ENCODE measurements at regions not wholly inside any gene's neighbourhood (a gene's known extent, or its start where the extent isn't known, plus 50 kb on each side); places are given as distances from the start of the nearest gene placed in this dataset.

DNA sequence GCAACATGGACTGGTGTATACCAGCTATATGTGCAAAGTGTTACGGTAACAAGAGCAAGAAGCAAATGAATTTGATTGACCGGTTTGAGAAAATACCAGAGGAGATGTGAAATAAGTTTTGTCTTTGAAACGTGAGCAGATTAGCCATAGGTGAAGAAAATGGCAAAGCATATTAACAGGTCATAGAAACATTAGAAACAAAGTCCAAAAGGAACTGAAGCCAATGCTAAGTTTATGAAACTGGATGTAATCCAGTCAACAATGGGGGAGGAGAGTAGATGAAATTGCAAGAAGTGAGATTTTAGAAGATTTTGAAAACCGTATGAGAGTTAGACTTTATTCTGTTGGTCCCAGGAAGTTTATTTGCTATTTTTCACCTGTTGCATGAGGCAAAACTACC, 1315.4 kb upstream of the CHAC2 start:
- no peaks in the 10 kb centered on the region for H3K9me3 ChIP-seq (ENCODE audit: control extremely low read depth in 1 of 5, control insufficient read depth in 4 of 5, insufficient read depth in 2 of 5, low read depth in 1 of 5, low read length in 4 of 5)
- 100% methylated on average over 4 of the region's 4 CpGs for WGBS (ENCODE audit: insufficient coverage)
- CTCF ChIA-PET: no interaction called here

DNA sequence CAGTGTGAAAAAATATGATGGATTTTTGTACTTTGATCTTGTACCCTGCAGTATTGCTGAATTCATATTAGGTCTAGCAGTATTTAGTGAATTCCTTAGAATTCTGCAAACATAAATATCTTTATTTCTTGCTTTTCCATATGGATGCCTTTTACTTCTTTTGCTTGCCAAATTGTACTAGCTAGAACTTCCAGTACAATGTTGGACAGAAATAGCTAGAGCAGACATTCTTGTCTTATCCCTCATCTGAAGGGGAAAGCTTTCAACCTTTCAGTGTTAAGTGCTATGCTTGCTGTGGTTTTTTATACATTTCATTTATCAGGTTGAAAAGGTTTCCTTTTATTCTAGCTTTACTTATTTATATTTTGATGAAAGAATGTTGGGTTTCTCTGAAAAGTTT, 1321.9 kb upstream of the CHAC2 start:
- Histone ChIP-seq H3K9me3 (ENCODE audit: control extremely low read depth in 1 of 5, control insufficient read depth in 4 of 5, insufficient read depth in 2 of 5, low read depth in 1 of 5, low read length in 4 of 5) (no peaks in the 10 kb centered on the region), H3K4me3 (ENCODE audit: control insufficient read depth in 1 of 7, extremely low read depth in 1 of 7, insufficient read depth in 4 of 7, low read depth in 2 of 7, low read length in 6 of 7) (no peak overlapping the region), H3K4me1 (ENCODE audit: control extremely low read depth in 1 of 4, control insufficient read depth in 4 of 4, insufficient read depth in 4 of 4, low read length in 3 of 4) (no peaks in the 10 kb centered on the region), H3K27ac (ENCODE audit: insufficient read depth in 1 of 2, low read depth in 1 of 2, low read length in 2 of 2, poor library complexity in 1 of 2, severe bottlenecking in 2 of 2) (no peak overlapping the region), H3K36me3 (ENCODE audit: control insufficient read depth in 4 of 4, insufficient read depth in 4 of 4, low read length in 3 of 4) (no peaks in the 10 kb centered on the region), H3K27me3 (replicated peaks in 2 of 5; ENCODE audit: control insufficient read depth in 4 of 5, insufficient read depth in 5 of 5, low read length in 4 of 5) (no peaks in the 10 kb centered on the region)
- no peak for DNase-seq
- CTCF ChIA-PET: no interaction called here
- POLR2A ChIA-PET: no interaction called here

More for the DNA sequence above, 1315.4 kb upstream of the CHAC2 start:
- H3K27ac ChIP-seq (ENCODE audit: insufficient read depth in 1 of 2, low read depth in 1 of 2, low read length in 2 of 2, poor library complexity in 1 of 2, severe bottlenecking in 2 of 2): no peak overlapping the region
- H3K27me3 ChIP-seq (replicated peaks in 2 of 5; ENCODE audit: control insufficient read depth in 4 of 5, insufficient read depth in 5 of 5, low read length in 4 of 5): no peaks in the 10 kb centered on the region
- no peak for DNase-seq
- H3K4me3 ChIP-seq (ENCODE audit: control insufficient read depth in 1 of 7, extremely low read depth in 1 of 7, insufficient read depth in 4 of 7, low read depth in 2 of 7, low read length in 6 of 7): no peak overlapping the region
- H3K36me3 ChIP-seq (ENCODE audit: control insufficient read depth in 4 of 4, insufficient read depth in 4 of 4, low read length in 3 of 4): no peaks in the 10 kb centered on the region
- POLR2A ChIA-PET: no interaction called here
- H3K4me1 ChIP-seq (ENCODE audit: control extremely low read depth in 1 of 4, control insufficient read depth in 4 of 4, insufficient read depth in 4 of 4, low read length in 3 of 4): no peaks in the 10 kb centered on the region

DNA sequence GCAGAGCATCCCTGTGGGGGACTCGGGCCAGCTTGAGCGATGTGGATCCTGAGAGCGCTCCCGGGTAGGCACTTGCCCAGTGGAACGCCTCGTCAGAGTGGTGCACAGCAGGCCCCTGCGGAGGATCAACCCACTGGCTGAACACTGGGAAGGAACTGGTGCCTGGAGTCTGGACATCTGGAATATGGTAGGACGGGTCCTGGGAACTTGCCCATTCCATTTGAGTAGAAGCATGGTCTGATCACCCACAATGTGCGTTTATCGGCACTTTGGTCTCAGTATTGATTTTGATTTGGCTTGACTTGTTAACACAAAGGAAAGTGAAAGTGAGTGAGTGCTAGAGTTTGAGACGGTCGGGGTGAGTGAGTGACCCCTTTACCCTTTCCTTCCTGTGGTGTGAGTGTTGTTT, 1336.2 kb upstream of the CHAC2 start:
- Histone ChIP-seq H3K36me3 (ENCODE audit: control insufficient read depth in 4 of 4, insufficient read depth in 4 of 4, low read length in 3 of 4) (no peaks in the 10 kb centered on the region), H3K27me3 (replicated peaks in 2 of 5; ENCODE audit: control insufficient read depth in 4 of 5, insufficient read depth in 5 of 5, low read length in 4 of 5) (no peaks in the 10 kb centered on the region), H3K4me3 (ENCODE audit: control insufficient read depth in 1 of 7, extremely low read depth in 1 of 7, insufficient read depth in 4 of 7, low read depth in 2 of 7, low read length in 6 of 7) (no peak overlapping the region), H3K4me1 (ENCODE audit: control extremely low read depth in 1 of 4, control insufficient read depth in 4 of 4, insufficient read depth in 4 of 4, low read length in 3 of 4) (peaks cover 7 to 25% (median 14%) of the 10 kb centered on the region in 4 experiments), H3K9me3 (ENCODE audit: control extremely low read depth in 1 of 5, control insufficient read depth in 4 of 5, insufficient read depth in 2 of 5, low read depth in 1 of 5, low read length in 4 of 5) (no peaks in the 10 kb centered on the region), H3K27ac (ENCODE audit: insufficient read depth in 1 of 2, low read depth in 1 of 2, low read length in 2 of 2, poor library complexity in 1 of 2, severe bottlenecking in 2 of 2) (no peak overlapping the region)
- 96% methylated on average over 9 of the region's 12 CpGs for whole genome bisulfite sequencing (ENCODE audit: insufficient coverage)
- ChIA-PET CTCF (no interaction called here), POLR2A (no interaction called here)
- DNase-seq: peak in 1 of 3 donors; percentile 6

DNA sequence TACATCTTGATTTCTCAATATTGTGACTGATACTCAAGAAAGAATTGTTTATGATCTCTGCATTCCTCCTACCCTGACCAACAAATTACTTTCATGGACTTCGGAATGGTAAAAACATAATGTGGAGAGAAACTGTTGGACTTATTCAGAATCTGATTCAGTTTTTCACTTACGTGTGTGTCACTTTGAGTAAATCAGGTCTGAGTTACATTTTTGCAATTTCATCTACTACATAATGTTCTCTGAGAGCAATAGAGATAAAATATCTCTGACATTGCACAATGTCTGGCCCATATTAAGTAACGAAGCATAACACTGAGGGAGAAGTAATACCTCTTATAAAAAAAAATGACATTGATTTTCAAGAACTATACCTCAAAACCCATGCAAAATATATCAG, 1337.9 kb upstream of the CHAC2 start:
- H3K27me3 ChIP-seq (replicated peaks in 2 of 5; ENCODE audit: control insufficient read depth in 4 of 5, insufficient read depth in 5 of 5, low read length in 4 of 5): no peaks in the 10 kb centered on the region
- no CpG with 5 or more reads among the region's 3 CpGs for WGBS (ENCODE audit: insufficient coverage)
- H3K36me3 ChIP-seq (ENCODE audit: control insufficient read depth in 4 of 4, insufficient read depth in 4 of 4, low read length in 3 of 4): no peaks in the 10 kb centered on the region
- CTCF ChIA-PET: no interaction called here
- peak overlapping the region; percentile 37 to 44 for H3K27ac ChIP-seq (ENCODE audit: insufficient read depth in 1 of 2, low read depth in 1 of 2, low read length in 2 of 2, poor library complexity in 1 of 2, severe bottlenecking in 2 of 2)
- peaks cover 7 to 25% (median 14%) of the 10 kb centered on the region in 4 experiments for H3K4me1 ChIP-seq (ENCODE audit: control extremely low read depth in 1 of 4, control insufficient read depth in 4 of 4, insufficient read depth in 4 of 4, low read length in 3 of 4)
- no peak overlapping the region for H3K4me3 ChIP-seq (ENCODE audit: control insufficient read depth in 1 of 7, extremely low read depth in 1 of 7, insufficient read depth in 4 of 7, low read depth in 2 of 7, low read length in 6 of 7)
- H3K9me3 ChIP-seq (ENCODE audit: control extremely low read depth in 1 of 5, control insufficient read depth in 4 of 5, insufficient read depth in 2 of 5, low read depth in 1 of 5, low read length in 4 of 5): no peaks in the 10 kb centered on the region
- DNase-seq: peak in 1 of 3 donors; percentile 17
- POLR2A ChIA-PET: no interaction called here

DNA sequence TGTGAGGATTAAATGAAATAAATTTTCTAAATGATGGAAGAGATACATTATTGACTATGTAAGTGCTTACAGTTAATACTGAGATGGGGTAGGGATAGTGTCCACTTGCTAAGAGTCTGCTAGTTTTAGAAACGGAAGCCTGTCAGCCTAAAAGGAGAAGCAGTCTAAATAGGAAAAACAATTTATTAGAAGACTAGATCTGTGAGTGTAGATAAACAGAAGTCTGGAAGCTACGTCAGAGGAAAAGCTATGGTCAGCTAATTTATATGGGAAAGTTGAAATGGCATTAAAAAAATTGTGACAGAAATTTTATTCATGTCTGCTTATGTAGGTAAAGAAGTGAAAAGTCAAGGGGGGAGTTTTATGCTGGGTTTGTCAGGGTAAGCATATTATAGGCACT, 1338.4 kb upstream of the CHAC2 start:
- WGBS (ENCODE audit: insufficient coverage): 0% methylated on average over 2 of the region's 2 CpGs
- peak overlapping the region; percentile 37 to 44 for H3K27ac ChIP-seq (ENCODE audit: insufficient read depth in 1 of 2, low read depth in 1 of 2, low read length in 2 of 2, poor library complexity in 1 of 2, severe bottlenecking in 2 of 2)
- POLR2A ChIA-PET: no interaction called here
- no peaks in the 10 kb centered on the region for H3K9me3 ChIP-seq (ENCODE audit: control extremely low read depth in 1 of 5, control insufficient read depth in 4 of 5, insufficient read depth in 2 of 5, low read depth in 1 of 5, low read length in 4 of 5)
- no peaks in the 10 kb centered on the region for H3K36me3 ChIP-seq (ENCODE audit: control insufficient read depth in 4 of 4, insufficient read depth in 4 of 4, low read length in 3 of 4)
- CTCF ChIA-PET: no interaction called here
- no peak overlapping the region for H3K4me3 ChIP-seq (ENCODE audit: control insufficient read depth in 1 of 7, extremely low read depth in 1 of 7, insufficient read depth in 4 of 7, low read depth in 2 of 7, low read length in 6 of 7)
- peak; percentile 45 to 74 (median 61) for DNase-seq
- no peaks in the 10 kb centered on the region for H3K27me3 ChIP-seq (replicated peaks in 2 of 5; ENCODE audit: control insufficient read depth in 4 of 5, insufficient read depth in 5 of 5, low read length in 4 of 5)
- H3K4me1 ChIP-seq (ENCODE audit: control extremely low read depth in 1 of 4, control insufficient read depth in 4 of 4, insufficient read depth in 4 of 4, low read length in 3 of 4): peaks cover 7 to 25% (median 14%) of the 10 kb centered on the region in 4 experiments

DNA sequence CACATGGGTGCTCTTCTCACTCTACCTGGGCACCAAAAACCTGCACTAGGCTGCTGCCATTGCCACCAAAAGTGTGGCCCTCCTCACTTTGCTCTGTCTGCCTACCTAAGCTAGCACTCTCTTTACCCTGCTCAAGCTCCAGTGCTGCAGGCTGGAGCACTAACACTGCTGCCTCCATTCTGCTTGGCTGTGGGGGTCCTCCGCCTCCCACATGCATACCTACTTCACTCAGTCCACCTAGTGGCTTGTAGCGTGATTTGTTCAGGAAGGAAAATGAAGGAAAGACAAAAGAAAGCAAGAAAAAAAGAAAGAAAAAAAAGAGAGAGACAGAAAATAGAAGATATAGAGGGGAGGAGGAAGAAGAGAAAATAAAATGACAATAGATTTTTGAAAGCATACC, 1339.4 kb upstream of the CHAC2 start:
- Histone ChIP-seq H3K4me1 (ENCODE audit: control extremely low read depth in 1 of 4, control insufficient read depth in 4 of 4, insufficient read depth in 4 of 4, low read length in 3 of 4) (peaks cover 7 to 27% (median 14%) of the 10 kb centered on the region in 4 experiments), H3K4me3 (ENCODE audit: control insufficient read depth in 1 of 7, extremely low read depth in 1 of 7, insufficient read depth in 4 of 7, low read depth in 2 of 7, low read length in 6 of 7) (no peak overlapping the region), H3K36me3 (ENCODE audit: control insufficient read depth in 4 of 4, insufficient read depth in 4 of 4, low read length in 3 of 4) (no peaks in the 10 kb centered on the region), H3K27me3 (replicated peaks in 2 of 5; ENCODE audit: control insufficient read depth in 4 of 5, insufficient read depth in 5 of 5, low read length in 4 of 5) (no peaks in the 10 kb centered on the region), H3K27ac (ENCODE audit: insufficient read depth in 1 of 2, low read depth in 1 of 2, low read length in 2 of 2, poor library complexity in 1 of 2, severe bottlenecking in 2 of 2) (no peak overlapping the region), H3K9me3 (ENCODE audit: control extremely low read depth in 1 of 5, control insufficient read depth in 4 of 5, insufficient read depth in 2 of 5, low read depth in 1 of 5, low read length in 4 of 5) (no peaks in the 10 kb centered on the region)
- DNase-seq: no peak
- ChIA-PET CTCF (no interaction called here), POLR2A (no interaction called here)
- WGBS (ENCODE audit: insufficient coverage): no CpG with 5 or more reads among the region's 2 CpGs

DNA sequence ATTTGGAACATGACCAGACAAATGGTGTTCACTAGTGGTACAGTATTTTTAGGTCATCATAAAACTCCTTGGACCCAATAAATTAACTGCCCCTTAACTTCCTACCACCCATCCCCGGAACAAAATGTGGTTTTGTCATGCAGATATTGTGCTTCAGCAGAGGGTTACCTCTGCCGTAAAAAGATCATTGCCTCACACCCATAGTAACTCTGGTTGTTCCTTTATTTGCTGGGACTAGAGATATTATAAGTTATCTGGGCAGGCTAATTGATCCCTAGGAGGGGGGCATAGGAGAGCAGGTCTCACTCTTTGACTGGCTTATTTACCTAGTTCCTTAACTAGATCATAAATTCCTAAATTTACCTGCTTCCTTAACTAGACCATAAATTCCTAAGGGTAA, 1343.9 kb upstream of the CHAC2 start:
- CTCF ChIA-PET: no interaction called here
- DNase-seq: no peak
- Histone ChIP-seq H3K4me1 (ENCODE audit: control extremely low read depth in 1 of 4, control insufficient read depth in 4 of 4, insufficient read depth in 4 of 4, low read length in 3 of 4) (peaks cover 0 to 8% (median 2%) of the 10 kb centered on the region in 4 experiments), H3K36me3 (ENCODE audit: control insufficient read depth in 4 of 4, insufficient read depth in 4 of 4, low read length in 3 of 4) (no peaks in the 10 kb centered on the region), H3K4me3 (ENCODE audit: control insufficient read depth in 1 of 7, extremely low read depth in 1 of 7, insufficient read depth in 4 of 7, low read depth in 2 of 7, low read length in 6 of 7) (no peak overlapping the region), H3K9me3 (ENCODE audit: control extremely low read depth in 1 of 5, control insufficient read depth in 4 of 5, insufficient read depth in 2 of 5, low read depth in 1 of 5, low read length in 4 of 5) (no peaks in the 10 kb centered on the region), H3K27ac (ENCODE audit: insufficient read depth in 1 of 2, low read depth in 1 of 2, low read length in 2 of 2, poor library complexity in 1 of 2, severe bottlenecking in 2 of 2) (no peak overlapping the region), H3K27me3 (replicated peaks in 2 of 5; ENCODE audit: control insufficient read depth in 4 of 5, insufficient read depth in 5 of 5, low read length in 4 of 5) (no peaks in the 10 kb centered on the region)
- WGBS (ENCODE audit: insufficient coverage): no CpG with 5 or more reads among the region's 2 CpGs
- POLR2A ChIA-PET: no interaction called here

Measured in common myeloid progenitor, CD34-positive (primary cell).